GM12874 (cell line): ENCODE measurements at regions not wholly inside any gene's neighbourhood (a gene's known extent, or its start where the extent isn't known, plus 50 kb on each side); places are given as distances from the start of the nearest gene placed in this dataset.

Experiments
- CTCF ChIP-seq: IDR thresholded peaks from 2 replicates; pipeline ENCODE4 v1.5.1; 2011; ENCODE audit warnings: low read depth, mild to moderate bottlenecking, control low read depth, low read length, moderate library complexity; ENCODE audit not compliant: insufficient read depth

- no peak for TF ChIP-seq CTCF
Observed at GRCh38 chr3:117754841-117755240, 1045.3 kb downstream of the TUSC7 start.

GRCh38 chr3:117756563-117756962 is 1047.0 kb downstream of the TUSC7 start:
- TF ChIP-seq CTCF, result no peak

- no peak for TF ChIP-seq CTCF
Observed at GRCh38 chr3:117761703-117762620, 1052.4 kb downstream of the TUSC7 start.

GRCh38 chr3:117762621-117763037 is 1053.0 kb downstream of the TUSC7 start:
- no peak for TF ChIP-seq CTCF

- no peak for TF ChIP-seq CTCF
Observed at GRCh38 chr3:117763561-117763960, 1054.0 kb downstream of the TUSC7 start.

- TF ChIP-seq CTCF, result no peak
Observed at GRCh38 chr3:117768581-117768980, 1059.0 kb downstream of the TUSC7 start.

GRCh38 chr3:117774130-117774529 is 1064.6 kb downstream of the TUSC7 start:
- TF ChIP-seq CTCF, result no peak
